ENCODE measurements at regions not wholly inside any gene's neighbourhood (a gene's known extent, or its start where the extent isn't known, plus 50 kb on each side); places are given as distances from the start of the nearest gene placed in this dataset.

GRCh38 chr17:70969521-70970034 lies 800.2 kb downstream of the KCNJ2 start:
- H3K4me2 ChIP-seq (ENCODE audit: low read length), result no peak overlapping the region
- no peak overlapping the region for H3K4me3 ChIP-seq (ENCODE audit: low read depth, low read length, poor library complexity, severe bottlenecking)
- no peaks in the 10 kb centered on the region for H4K20me1 ChIP-seq (ENCODE audit: insufficient read depth, low read length)
- H3K27ac ChIP-seq (ENCODE audit: low read depth, low read length, poor library complexity, severe bottlenecking), result no peak overlapping the region
- no peaks in the 10 kb centered on the region for H3K4me1 ChIP-seq (ENCODE audit: insufficient read depth, low read length, severe bottlenecking)
- no peaks in the 10 kb centered on the region for H3K79me2 ChIP-seq (ENCODE audit: insufficient read depth, low read length)
- no peak overlapping the region for H3K9ac ChIP-seq (ENCODE audit: low read length)
- H3K36me3 ChIP-seq (ENCODE audit: insufficient read depth, low read length), result no peaks in the 10 kb centered on the region
- TF ChIP-seq EZH2 (IDR thresholded peaks at IDR 0.05; ENCODE audit: borderline replicate concordance, low read length), result no peak
- TF ChIP-seq, protein P1, sequence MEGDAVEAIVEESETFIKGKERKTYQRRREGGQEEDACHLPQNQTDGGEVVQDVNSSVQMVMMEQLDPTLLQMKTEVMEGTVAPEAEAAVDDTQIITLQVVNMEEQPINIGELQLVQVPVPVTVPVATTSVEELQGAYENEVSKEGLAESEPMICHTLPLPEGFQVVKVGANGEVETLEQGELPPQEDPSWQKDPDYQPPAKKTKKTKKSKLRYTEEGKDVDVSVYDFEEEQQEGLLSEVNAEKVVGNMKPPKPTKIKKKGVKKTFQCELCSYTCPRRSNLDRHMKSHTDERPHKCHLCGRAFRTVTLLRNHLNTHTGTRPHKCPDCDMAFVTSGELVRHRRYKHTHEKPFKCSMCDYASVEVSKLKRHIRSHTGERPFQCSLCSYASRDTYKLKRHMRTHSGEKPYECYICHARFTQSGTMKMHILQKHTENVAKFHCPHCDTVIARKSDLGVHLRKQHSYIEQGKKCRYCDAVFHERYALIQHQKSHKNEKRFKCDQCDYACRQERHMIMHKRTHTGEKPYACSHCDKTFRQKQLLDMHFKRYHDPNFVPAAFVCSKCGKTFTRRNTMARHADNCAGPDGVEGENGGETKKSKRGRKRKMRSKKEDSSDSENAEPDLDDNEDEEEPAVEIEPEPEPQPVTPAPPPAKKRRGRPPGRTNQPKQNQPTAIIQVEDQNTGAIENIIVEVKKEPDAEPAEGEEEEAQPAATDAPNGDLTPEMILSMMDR (IDR thresholded peaks at IDR 0.05; ENCODE audit: low read length), result no peak
- H2AFZ ChIP-seq (ENCODE audit: low read length), result no peak overlapping the region
- no peaks in the 10 kb centered on the region for H3K9me2 ChIP-seq (ENCODE audit: low read depth, low read length)
- H3K9me3 ChIP-seq (ENCODE audit: low read length), result no peaks in the 10 kb centered on the region
- H3K27me3 ChIP-seq (ENCODE audit: insufficient read depth, low read length), result no peaks in the 10 kb centered on the region
- no peaks in the 10 kb centered on the region for H3F3A ChIP-seq (ENCODE audit: insufficient read depth, low read length)

- no peaks in the 10 kb centered on the region for H4K20me1 ChIP-seq (ENCODE audit: insufficient read depth, low read length)
- H3K9ac ChIP-seq (ENCODE audit: low read length), result no peak overlapping the region
- no peaks in the 10 kb centered on the region for H3K4me1 ChIP-seq (ENCODE audit: insufficient read depth, low read length, severe bottlenecking)
- no peaks in the 10 kb centered on the region for H3K79me2 ChIP-seq (ENCODE audit: insufficient read depth, low read length)
- no peak overlapping the region for H2AFZ ChIP-seq (ENCODE audit: low read length)
- TF ChIP-seq, protein P1 (IDR thresholded peaks at IDR 0.05; ENCODE audit: low read length), result no peak
- no peak for TF ChIP-seq EZH2 (IDR thresholded peaks at IDR 0.05; ENCODE audit: borderline replicate concordance, low read length)
- no peak overlapping the region for H3K4me2 ChIP-seq (ENCODE audit: low read length)
- H3K27me3 ChIP-seq (ENCODE audit: insufficient read depth, low read length), result no peaks in the 10 kb centered on the region
- no peaks in the 10 kb centered on the region for H3F3A ChIP-seq (ENCODE audit: insufficient read depth, low read length)
- no peak overlapping the region for H3K27ac ChIP-seq (ENCODE audit: low read depth, low read length, poor library complexity, severe bottlenecking)
- H3K9me3 ChIP-seq (ENCODE audit: low read length), result no peaks in the 10 kb centered on the region
- H3K9me2 ChIP-seq (ENCODE audit: low read depth, low read length), result no peaks in the 10 kb centered on the region
- no peaks in the 10 kb centered on the region for H3K36me3 ChIP-seq (ENCODE audit: insufficient read depth, low read length)
- no peak overlapping the region for H3K4me3 ChIP-seq (ENCODE audit: low read depth, low read length, poor library complexity, severe bottlenecking)
Measured at GRCh38 chr17:70976447-70976846, 807.1 kb downstream of the KCNJ2 start.

DNA sequence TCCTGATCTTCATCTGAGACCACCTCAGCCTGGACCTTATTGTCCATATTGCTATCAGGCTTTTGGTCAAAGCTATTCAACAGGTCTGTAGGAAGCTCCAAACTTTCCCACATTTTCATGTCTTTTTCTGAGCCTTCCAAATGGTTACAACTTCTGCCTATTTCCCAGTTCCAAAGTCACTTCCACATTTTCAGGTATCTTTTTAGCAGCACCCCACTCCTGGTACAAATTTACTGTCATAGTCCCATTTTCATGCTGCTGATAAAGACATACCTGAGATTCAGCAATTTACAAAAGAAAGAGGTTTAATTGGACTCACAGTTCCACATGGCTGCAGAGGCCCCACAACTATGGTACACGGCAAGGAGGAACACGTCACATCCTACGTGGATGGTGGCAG lies 815.5 kb downstream of the KCNJ2 start:
- Histone ChIP-seq H3K4me1 (ENCODE audit: insufficient read depth, low read length, severe bottlenecking) (no peaks in the 10 kb centered on the region), H3K36me3 (ENCODE audit: insufficient read depth, low read length) (no peaks in the 10 kb centered on the region), H3K9ac (ENCODE audit: low read length) (no peak overlapping the region), H4K20me1 (ENCODE audit: insufficient read depth, low read length) (no peaks in the 10 kb centered on the region), H3K27ac (ENCODE audit: low read depth, low read length, poor library complexity, severe bottlenecking) (no peak overlapping the region), H3K4me3 (ENCODE audit: low read depth, low read length, poor library complexity, severe bottlenecking) (no peak overlapping the region), H3F3A (ENCODE audit: insufficient read depth, low read length) (no peaks in the 10 kb centered on the region), H3K9me2 (ENCODE audit: low read depth, low read length) (no peaks in the 10 kb centered on the region), H3K9me3 (ENCODE audit: low read length) (no peaks in the 10 kb centered on the region), H2AFZ (ENCODE audit: low read length) (no peak overlapping the region), H3K27me3 (ENCODE audit: insufficient read depth, low read length) (no peaks in the 10 kb centered on the region), H3K79me2 (ENCODE audit: insufficient read depth, low read length) (no peaks in the 10 kb centered on the region), H3K4me2 (ENCODE audit: low read length) (no peak overlapping the region)
- TF ChIP-seq, protein P1 (IDR thresholded peaks at IDR 0.05; ENCODE audit: low read length), result no peak
- no peak for TF ChIP-seq EZH2 (IDR thresholded peaks at IDR 0.05; ENCODE audit: borderline replicate concordance, low read length)

All from OCI-LY1 (cell line).